GM10248 (cell line): ENCODE measurements at regions not wholly inside any gene's neighbourhood (a gene's known extent, or its start where the extent isn't known, plus 50 kb on each side); places are given as distances from the start of the nearest gene placed in this dataset.

ENCODE experiments used
- CTCF ChIA-PET: fragments of 300-600 bp; sonication (Branson Sonifier 250); formaldehyde crosslinking; extraction: SDS; loops from one replicate; lab custom pipeline; 2021; ENCODE audit warnings: antibody characterized with exemption; lab: Yijun Ruan, JAX
- POLR2A ChIA-PET: fragments of 350-650 bp; sonication (Branson Sonifier 250); formaldehyde crosslinking; extraction: SDS; loops from one replicate; lab custom pipeline; 2020; ENCODE audit warnings: antibody characterized with exemption; lab: Yijun Ruan, JAX
- DNase-seq: peaks from one replicate; pipeline ENCODE4 v3.0.0; 2012; ENCODE audit errors: extremely low spot score
- TF ChIP-seq, protein P1 (sequence below): IDR thresholded peaks from 2 replicates; pipeline ENCODE4 v1.5.1; 2012; ENCODE audit warnings: mild to moderate bottlenecking, low read depth; ENCODE audit errors: extremely low read depth, missing control alignments, control extremely low read depth

DNA sequence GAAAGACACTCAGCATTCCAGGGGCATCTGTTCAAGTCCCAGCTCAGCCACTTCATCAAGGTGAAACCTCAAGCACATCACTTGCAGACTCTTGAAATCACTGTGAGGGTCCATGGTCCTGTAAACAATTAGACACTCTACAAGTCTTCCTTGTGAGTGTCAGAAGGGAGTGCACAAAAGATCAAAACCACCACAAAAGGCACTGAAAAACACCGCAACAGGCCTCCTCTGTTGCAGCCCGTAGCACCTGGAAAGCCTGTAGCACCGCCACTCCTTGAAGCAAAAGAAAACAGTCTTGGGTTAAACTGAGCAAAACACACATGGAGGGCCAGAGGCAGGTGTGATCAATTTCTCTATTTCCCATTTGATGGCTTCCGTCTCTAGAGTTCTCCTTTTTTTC is 63.8 kb upstream of the SNRK start:
- POLR2A ChIA-PET: no interaction called here
- TF ChIP-seq, protein P1, sequence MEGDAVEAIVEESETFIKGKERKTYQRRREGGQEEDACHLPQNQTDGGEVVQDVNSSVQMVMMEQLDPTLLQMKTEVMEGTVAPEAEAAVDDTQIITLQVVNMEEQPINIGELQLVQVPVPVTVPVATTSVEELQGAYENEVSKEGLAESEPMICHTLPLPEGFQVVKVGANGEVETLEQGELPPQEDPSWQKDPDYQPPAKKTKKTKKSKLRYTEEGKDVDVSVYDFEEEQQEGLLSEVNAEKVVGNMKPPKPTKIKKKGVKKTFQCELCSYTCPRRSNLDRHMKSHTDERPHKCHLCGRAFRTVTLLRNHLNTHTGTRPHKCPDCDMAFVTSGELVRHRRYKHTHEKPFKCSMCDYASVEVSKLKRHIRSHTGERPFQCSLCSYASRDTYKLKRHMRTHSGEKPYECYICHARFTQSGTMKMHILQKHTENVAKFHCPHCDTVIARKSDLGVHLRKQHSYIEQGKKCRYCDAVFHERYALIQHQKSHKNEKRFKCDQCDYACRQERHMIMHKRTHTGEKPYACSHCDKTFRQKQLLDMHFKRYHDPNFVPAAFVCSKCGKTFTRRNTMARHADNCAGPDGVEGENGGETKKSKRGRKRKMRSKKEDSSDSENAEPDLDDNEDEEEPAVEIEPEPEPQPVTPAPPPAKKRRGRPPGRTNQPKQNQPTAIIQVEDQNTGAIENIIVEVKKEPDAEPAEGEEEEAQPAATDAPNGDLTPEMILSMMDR: no peak
- CTCF ChIA-PET: no interaction called here
- no peak for DNase-seq

DNA sequence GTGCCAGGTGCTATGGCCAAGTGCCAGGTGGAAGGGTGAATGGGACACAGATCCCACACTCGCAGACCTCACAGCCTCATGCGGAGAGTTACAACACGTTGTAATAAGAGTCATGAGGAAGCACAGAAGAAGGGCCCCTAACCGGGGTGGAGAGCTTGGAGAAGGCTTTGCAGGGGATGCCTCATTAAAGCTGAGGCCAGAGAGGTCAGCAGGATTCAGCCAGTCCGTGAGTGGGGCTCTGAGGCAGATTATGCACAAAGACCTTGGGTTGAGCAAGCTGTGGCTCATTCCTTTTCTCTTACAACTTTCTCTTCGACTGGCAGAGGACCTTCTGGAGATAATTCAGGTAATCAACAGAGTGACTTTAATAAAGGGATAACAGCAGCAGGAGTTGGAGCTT is 65.3 kb upstream of the SNRK start:
- ChIA-PET POLR2A (no interaction called here), CTCF (interaction anchor here (2.0 kb wide), 1 partner anchor 10 kb away, joined by 7 read pairs; no protein-coding TSS in a partner anchor)
- TF ChIP-seq, protein P1: no peak
- DNase-seq: no peak

DNA sequence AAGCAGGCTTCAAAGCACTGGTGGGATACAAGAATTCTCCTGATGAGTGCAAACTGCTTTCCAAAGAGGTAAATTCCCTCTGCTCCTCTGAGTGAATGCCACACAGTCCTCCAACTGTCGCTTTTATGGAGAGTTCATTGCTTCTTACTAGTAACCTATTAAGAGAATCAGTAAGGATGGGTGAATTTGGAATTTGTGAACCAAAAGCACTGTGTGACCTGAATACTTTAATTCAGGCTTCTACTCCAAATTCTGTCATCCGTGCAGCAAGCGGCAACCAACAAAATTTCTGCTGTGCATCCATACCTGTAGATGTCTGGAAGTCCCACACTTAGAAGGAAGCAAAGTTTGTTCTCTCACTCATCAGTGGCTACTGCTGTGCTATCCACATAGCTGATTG is 66.7 kb upstream of the SNRK start:
- TF ChIP-seq, protein P1: no peak
- ChIA-PET CTCF (interaction anchor here (2.0 kb wide), 1 partner anchor 11 kb away, joined by 7 read pairs; no protein-coding TSS in a partner anchor), POLR2A (no interaction called here)

DNA sequence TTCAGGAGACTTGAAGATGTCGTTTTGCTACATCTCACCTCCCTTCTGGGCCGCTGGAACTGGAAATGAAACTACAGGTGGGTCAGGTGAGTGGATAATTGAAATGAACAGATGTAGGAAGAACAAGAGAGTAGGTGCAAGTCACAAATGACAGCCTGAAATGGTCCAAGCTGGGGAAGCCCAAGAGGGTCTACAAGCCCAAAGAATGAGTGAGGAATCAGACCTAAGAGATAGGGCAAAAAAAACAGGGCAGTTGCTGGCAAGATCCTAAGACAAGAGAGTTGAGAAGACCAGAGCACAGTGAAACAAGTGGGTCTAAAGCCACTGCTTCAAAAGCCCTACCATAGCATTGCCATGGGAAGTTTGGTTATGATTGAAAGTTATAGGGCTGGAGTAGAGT is 67.4 kb upstream of the SNRK start:
- TF ChIP-seq, protein P1: no peak
- CTCF ChIA-PET: no interaction called here
- DNase-seq: no peak
- POLR2A ChIA-PET: no interaction called here

More for the DNA sequence above, 66.7 kb upstream of the SNRK start:
- no peak for DNase-seq

DNA sequence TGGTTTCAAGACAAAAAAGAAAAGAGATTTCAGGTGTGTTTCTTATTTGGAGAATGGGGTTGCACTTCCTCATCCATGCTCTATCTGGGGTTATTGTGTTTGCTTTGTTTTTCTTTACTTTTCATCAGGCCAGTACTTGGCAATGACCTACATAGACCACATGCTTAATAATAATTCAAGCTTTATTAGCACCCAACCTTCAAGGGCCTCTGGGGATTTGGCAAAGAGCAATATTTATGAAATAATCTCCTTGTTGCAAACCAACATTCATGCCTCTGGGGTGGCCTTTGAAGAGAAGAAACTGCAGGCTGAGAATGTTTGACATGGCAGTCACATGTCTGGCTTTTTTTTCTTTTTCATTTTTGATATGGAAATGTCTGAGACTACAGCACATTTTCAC is 68.2 kb upstream of the SNRK start:
- ChIA-PET POLR2A (no interaction called here), CTCF (no interaction called here)
- TF ChIP-seq, protein P1: no peak
- DNase-seq: no peak

DNA sequence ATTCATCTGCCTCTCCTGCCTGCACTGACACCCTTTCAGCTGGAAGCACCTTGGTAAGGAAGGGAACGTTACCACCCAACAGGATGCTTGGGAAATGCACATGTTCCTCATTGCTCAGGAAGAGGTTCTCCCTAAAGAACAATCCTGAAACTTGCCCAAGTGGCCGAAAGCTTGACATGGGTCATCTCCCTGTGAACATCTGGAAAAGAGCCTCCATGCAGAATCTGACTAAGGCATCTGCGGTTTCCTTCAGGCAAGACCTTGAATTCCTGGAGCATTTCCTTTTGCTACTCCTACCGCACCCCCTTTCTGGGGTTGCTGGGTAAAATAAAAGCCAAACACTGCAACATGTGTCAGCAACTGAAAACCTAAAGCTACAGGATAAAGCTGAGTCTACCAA is 68.7 kb upstream of the SNRK start:
- TF ChIP-seq, protein P1: no peak
- no peak for DNase-seq
- ChIA-PET CTCF (no interaction called here), POLR2A (no interaction called here)

DNA sequence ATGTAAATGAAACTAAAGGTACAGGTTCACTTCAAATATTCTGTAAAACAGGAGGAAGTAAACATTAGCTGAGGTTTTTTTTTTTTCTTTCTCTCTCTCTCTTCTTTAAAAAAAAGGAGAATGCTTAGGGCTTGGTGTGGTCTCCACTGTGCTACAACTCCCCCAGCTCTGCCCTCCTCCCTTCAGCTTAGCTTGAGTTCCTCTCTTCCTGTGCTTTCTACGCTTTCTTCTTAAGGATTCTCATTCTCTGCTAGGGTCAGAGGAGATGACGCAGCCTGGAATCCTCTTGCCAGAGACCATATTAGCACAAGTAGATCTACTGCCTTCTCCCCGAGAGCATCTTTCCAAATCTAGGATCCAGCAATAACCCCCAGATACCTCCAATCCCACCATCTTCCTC is 69.1 kb upstream of the SNRK start:
- TF ChIP-seq, protein P1: no peak
- DNase-seq: no peak
- CTCF ChIA-PET: no interaction called here
- POLR2A ChIA-PET: no interaction called here
